ENCODE measurements at regions not wholly inside any gene's neighbourhood (a gene's known extent, or its start where the extent isn't known, plus 50 kb on each side); places are given as distances from the start of the nearest gene placed in this dataset.

DNA sequence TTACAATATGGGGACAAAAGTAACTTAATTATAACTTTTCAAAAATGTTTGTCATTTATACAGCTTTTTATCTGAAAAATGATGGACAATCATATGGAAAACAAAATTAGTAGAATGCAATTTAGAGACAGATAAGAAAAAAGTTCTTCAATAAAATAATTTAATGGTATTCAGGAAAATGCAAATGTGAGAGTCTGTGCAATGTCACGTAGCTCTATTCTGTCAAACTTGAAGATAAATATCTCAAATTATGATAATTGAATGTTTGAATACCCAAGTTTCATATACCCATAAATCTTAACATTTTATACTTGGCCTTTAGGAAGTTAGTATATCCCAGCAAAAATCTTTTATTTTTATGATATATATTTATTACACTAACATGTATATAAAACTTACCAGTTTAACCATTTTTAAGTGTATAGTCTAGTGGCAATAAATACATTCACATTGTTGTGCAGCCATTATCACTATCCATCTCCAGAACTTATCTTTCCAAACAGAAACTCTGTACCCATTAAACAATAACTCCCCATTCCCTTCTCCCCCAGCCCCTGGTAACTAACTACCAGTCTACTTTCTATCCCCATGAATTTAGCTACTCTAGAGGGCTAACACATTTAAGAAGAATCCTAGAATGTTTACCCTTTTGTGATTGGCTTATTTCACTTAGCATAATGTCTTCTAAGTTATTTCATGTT is 311.5 kb downstream of the SOCS6 start:
- H3K4me1 ChIP-seq, result no peaks in the 10 kb centered on the region
- DNase-seq, result no peak
- no peak for TF ChIP-seq CTCF (IDR thresholded peaks at IDR 0.05)
- TF ChIP-seq POLR2A (IDR thresholded peaks at IDR 0.05), result no peak
- H3K4me3 ChIP-seq, result no peak overlapping the region
- H3K36me3 ChIP-seq, result no peaks in the 10 kb centered on the region
- H3K27ac ChIP-seq, result no peak overlapping the region
- no peaks in the 10 kb centered on the region for H3K9me3 ChIP-seq
- intact Hi-C loops (cut with DNase I; ENCODE audit: low total_unique reads), result no loop called here
- H3K27me3 ChIP-seq, result no peaks in the 10 kb centered on the region

DNA sequence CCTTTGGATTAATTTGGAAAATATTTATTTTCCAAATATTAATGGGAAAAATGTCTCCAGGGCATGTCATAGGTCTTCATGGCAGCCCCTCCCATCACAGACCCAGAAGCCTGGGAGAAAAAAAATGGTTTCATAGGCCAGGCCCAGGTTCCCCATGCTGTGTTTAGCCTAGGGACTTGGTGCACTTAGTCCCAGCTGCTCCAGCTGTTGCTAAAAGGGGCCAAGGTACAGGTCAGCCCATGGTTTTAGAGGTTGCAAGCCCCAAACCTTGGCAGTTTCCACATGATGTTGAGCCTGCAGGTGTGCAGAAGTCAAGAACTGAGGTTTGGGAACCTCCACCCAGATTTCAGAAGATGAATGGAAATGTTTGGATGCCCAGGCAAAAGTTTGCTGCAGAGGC is 309.6 kb downstream of the SOCS6 start:
- Histone ChIP-seq H3K27ac (no peak overlapping the region), H3K4me3 (no peak overlapping the region), H3K9me3 (no peaks in the 10 kb centered on the region), H3K27me3 (no peaks in the 10 kb centered on the region), H3K4me1 (no peaks in the 10 kb centered on the region), H3K36me3 (no peaks in the 10 kb centered on the region)
- TF ChIP-seq POLR2A (IDR thresholded peaks at IDR 0.05) (no peak), CTCF (IDR thresholded peaks at IDR 0.05) (no peak)
- DNase-seq, result no peak
- intact Hi-C loops (cut with DNase I; ENCODE audit: low total_unique reads), result no loop called here

GRCh38 chr18:70582981-70583380 is 294.1 kb downstream of the SOCS6 start:
- no peaks in the 10 kb centered on the region for H3K36me3 ChIP-seq
- intact Hi-C loops (cut with DNase I; ENCODE audit: low total_unique reads), result no loop called here

GRCh38 chr18:70578480-70578879 is 289.6 kb downstream of the SOCS6 start:
- Histone ChIP-seq H3K27ac (no peak overlapping the region), H3K36me3 (no peaks in the 10 kb centered on the region), H3K9me3 (no peaks in the 10 kb centered on the region), H3K27me3 (no peaks in the 10 kb centered on the region), H3K4me3 (no peak overlapping the region), H3K4me1 (no peaks in the 10 kb centered on the region)
- DNase-seq, result no peak
- intact Hi-C loops (cut with DNase I; ENCODE audit: low total_unique reads), result no loop called here
- TF ChIP-seq POLR2A (IDR thresholded peaks at IDR 0.05) (no peak), CTCF (IDR thresholded peaks at IDR 0.05) (no peak)

More at GRCh38 chr18:70582981-70583380, 294.1 kb downstream of the SOCS6 start:
- no peaks in the 10 kb centered on the region for H3K27me3 ChIP-seq
- no peaks in the 10 kb centered on the region for H3K9me3 ChIP-seq
- TF ChIP-seq POLR2A (IDR thresholded peaks at IDR 0.05) (no peak), CTCF (IDR thresholded peaks at IDR 0.05) (no peak)
- no peak for DNase-seq
- no peaks in the 10 kb centered on the region for H3K4me1 ChIP-seq
- H3K4me3 ChIP-seq, result no peak overlapping the region
- H3K27ac ChIP-seq, result no peak overlapping the region

DNA sequence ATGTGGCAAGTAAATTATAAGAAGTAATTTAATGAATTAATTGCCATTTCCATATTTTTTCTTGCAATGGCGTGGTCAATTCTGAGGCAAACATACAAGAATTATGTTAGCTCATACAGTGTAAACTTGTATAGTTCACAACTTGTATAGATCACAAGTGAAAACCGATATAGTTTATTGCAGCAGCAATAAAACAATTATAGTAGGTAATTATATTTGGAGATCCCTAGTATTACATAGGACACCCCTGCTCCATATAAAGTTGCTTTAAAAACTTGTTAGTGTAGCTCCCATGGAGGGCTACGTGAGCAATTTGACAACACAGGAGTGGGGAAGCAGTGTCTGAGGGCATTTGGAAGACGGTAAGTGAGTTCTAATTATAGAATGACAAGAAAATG is 288.2 kb downstream of the SOCS6 start:
- Histone ChIP-seq H3K4me3 (no peak overlapping the region), H3K27me3 (no peaks in the 10 kb centered on the region), H3K4me1 (no peaks in the 10 kb centered on the region), H3K9me3 (no peaks in the 10 kb centered on the region), H3K27ac (no peak overlapping the region), H3K36me3 (no peaks in the 10 kb centered on the region)
- no peak for DNase-seq
- no peak for TF ChIP-seq POLR2A (IDR thresholded peaks at IDR 0.05)
- no peak for TF ChIP-seq CTCF (IDR thresholded peaks at IDR 0.05)
- intact Hi-C loops (cut with DNase I; ENCODE audit: low total_unique reads), result no loop called here

All from uterus (tissue), 3 donors.